ENCODE measurements at regions not wholly inside any gene's neighbourhood (a gene's known extent, or its start where the extent isn't known, plus 50 kb on each side); places are given as distances from the start of the nearest gene placed in this dataset.

DNA sequence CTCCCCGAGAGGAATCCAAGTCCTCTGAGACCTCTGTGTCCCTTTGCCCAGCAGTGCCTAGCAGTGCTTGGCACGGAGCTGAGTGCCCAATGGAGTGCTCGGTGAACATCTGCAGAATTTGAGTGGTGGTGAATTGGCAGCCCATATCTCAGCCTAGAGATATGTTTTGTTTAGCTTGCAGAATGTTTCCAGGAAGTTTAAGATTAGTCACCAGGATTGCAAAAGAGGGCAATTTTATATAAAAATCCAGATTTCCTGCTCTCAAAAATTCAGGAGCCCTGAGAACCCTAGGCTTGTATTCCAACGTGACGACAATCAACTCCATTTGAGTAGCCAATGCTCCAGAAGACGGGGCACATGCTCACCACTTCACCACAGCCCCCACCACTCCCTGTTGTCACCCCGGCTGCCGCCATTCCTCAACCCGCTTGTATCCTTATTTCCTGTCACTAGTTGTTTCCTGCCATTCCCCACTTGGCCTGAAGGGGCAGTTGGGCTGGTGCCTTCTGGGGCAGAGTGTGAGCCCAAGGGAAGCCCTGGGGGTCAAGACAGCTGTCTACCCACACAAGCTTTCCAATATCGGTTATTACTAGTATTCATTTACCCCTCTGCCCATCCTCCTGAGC is 116.9 kb downstream of the EFNB1 start:
- DNase-seq (ENCODE audit: low spot score), result no peak

DNA sequence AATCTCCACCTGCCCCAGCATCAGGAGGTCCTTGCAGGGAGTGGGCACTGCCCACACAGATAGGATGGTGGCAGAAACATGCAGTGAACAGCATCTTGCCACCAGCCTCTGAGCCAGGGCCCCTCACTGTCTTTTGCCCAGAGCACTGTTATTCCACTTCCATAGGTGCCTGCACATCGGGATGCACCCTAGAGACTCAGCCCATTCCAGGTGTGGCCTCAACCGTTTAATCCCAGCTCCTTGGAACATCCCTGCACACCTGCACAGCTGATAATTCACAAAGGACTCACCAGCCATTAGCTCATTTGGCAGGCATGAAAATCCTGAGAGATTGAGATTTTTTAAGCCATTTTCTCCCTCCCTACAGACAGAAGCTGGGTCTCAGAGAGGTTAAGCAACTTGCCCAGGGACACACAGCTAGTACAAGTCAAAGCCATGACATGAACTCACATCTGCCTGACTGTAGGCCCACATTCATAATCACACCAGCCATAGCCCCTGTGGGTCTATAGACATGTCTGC is 116.3 kb downstream of the EFNB1 start:
- DNase-seq (ENCODE audit: low spot score), result no peak

DNA sequence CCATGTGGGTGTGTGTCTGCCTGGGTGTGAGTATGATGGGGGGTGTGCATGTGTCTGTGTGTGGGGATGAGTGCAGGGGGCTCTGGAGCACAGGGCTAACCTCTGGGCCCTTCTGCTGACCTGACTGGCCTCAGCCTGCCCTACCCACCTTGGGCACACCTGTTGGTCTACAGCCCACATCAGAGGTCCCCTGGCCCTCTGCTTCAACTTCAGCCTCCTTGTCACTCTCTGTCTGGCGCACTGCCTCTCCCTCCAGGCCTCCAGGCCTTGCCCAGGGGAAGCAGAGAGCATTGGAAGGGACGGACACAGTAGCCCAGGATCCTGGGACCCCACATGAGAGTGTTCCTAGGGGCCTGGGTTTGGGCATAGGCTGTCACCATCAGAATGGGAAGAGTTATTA is 115.4 kb downstream of the EFNB1 start:
- no peak for DNase-seq (ENCODE audit: low spot score)

- DNase-seq (ENCODE audit: low spot score), result no peak
These were observed 114.0 kb downstream of the EFNB1 start for GRCh38 chrX:68942840-68943239.

- no peak for DNase-seq (ENCODE audit: low spot score)
These were observed 113.3 kb downstream of the EFNB1 start for GRCh38 chrX:68942104-68942503.

GRCh38 chrX:68941385-68941952 is 112.6 kb downstream of the EFNB1 start:
- DNase-seq (ENCODE audit: low spot score), result no peak

GRCh38 chrX:68940601-68941000 is 111.8 kb downstream of the EFNB1 start:
- DNase-seq (ENCODE audit: low spot score), result no peak

DNA sequence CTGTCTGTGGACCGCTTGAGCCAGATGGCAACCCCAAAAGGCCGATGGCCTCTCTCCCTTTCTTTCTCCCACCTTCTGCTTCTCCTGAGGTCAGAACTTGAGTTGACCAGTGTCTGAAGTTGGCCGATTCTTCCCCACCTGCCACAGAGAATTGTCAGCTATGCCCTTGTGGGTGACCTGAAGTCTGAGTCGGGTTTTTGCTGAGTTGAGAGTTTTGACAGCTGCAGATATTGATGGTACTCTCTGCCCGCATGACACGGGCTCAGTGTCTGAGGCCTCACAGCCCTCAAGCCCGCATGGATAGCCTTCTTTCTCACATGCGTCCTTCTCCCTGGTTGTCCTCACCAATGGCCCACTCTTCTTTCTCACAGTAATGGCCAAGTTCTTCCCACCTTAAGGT is 111.0 kb downstream of the EFNB1 start:
- no peak for DNase-seq (ENCODE audit: low spot score)

- no peak for DNase-seq (ENCODE audit: low spot score)
These were observed 109.6 kb downstream of the EFNB1 start for GRCh38 chrX:68938244-68939004.

- no peak for DNase-seq (ENCODE audit: low spot score)
These were observed 108.8 kb downstream of the EFNB1 start for GRCh38 chrX:68937581-68937980.

DNA sequence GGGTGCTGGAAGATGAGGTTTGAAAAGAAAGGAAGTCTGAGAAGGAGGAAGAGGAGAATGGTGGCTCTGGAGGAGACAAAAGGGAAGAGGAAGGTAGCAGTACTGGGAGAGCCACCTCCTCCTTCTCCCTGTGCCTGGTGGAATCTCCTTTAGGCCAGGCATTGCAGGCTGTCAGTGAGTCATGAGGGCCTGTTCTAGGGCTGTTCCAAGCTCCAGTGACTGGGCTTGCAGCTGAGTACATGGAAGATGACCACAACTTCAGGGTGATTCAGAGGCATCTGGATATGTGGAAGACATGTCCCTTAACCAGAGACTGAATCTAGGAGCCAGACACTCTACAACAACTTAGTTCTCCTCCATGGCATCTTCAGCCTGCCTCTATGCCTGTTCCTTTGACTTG is 107.8 kb downstream of the EFNB1 start:
- DNase-seq (ENCODE audit: low spot score), result no peak

DNA sequence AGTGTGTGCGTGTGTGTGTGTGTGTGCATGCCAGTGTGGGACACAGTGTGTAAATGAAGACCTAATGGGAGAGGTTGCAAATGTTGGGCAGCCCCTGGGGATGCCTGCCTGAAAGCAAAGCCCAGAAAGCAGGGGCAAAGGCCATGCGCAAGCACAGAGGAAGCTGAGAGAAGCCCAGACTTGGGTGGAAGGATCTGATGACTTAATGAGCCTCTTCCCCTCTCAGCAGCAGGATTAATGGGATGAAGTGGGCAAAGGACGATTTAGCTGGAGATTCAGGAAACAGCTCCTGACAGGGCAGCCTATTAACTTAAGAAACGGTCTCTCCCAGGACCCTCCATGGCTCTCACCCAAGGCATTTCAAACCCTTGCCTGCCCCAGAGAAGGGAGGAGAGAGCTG is 107.3 kb downstream of the EFNB1 start:
- no peak for DNase-seq (ENCODE audit: low spot score)

- no peak for DNase-seq (ENCODE audit: low spot score)
These were observed 106.5 kb downstream of the EFNB1 start for GRCh38 chrX:68935362-68935761.

GRCh38 chrX:68934922-68935321 is 106.1 kb downstream of the EFNB1 start:
- DNase-seq (ENCODE audit: low spot score), result no peak

DNA sequence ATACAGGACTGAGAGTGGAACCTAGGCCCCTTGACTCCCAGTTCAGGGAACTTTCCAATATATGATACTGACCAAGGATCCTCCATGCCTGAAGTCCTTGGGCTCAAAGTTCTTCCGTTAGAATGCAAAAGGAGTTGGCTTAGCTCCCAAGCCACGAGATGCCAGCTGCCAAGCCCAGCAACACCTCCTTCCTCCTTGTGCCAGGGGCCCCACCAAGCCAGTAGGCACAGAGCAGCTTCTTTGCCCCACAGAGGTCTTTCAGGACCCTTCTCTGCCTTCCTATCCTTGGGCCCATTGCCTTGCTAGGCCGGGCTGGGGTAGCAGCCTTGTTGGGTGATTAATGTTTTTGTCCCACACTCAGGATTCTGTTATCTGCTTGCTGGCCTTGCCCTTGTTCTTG is 105.6 kb downstream of the EFNB1 start:
- DNase-seq (ENCODE audit: low spot score), result no peak

GRCh38 chrX:68932611-68933010 is 103.8 kb downstream of the EFNB1 start:
- DNase-seq (ENCODE audit: low spot score), result no peak

DNA sequence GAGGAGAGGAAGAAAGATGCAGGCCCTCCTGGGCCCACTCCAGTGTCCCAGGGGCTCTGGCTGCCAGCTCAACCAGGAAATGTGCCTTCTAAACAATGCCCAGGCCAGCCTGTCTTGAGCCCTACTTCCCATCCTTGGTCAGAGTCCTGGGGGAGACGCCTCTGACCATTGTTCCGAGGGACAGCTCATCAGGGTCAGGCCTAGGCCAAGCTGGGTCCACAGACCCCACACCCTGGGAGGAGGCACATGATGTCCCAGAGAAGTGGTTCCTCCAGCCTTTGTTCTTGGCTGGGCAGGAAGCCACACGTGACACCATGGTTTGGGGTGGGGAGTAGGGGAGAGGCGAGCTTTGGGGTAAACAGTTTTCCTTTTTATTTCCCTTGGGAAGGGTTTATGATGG is 102.5 kb downstream of the EFNB1 start:
- DNase-seq (ENCODE audit: low spot score), result no peak

- DNase-seq (ENCODE audit: low spot score), result no peak
These were observed 101.9 kb downstream of the EFNB1 start for GRCh38 chrX:68930542-68931317.

DNA sequence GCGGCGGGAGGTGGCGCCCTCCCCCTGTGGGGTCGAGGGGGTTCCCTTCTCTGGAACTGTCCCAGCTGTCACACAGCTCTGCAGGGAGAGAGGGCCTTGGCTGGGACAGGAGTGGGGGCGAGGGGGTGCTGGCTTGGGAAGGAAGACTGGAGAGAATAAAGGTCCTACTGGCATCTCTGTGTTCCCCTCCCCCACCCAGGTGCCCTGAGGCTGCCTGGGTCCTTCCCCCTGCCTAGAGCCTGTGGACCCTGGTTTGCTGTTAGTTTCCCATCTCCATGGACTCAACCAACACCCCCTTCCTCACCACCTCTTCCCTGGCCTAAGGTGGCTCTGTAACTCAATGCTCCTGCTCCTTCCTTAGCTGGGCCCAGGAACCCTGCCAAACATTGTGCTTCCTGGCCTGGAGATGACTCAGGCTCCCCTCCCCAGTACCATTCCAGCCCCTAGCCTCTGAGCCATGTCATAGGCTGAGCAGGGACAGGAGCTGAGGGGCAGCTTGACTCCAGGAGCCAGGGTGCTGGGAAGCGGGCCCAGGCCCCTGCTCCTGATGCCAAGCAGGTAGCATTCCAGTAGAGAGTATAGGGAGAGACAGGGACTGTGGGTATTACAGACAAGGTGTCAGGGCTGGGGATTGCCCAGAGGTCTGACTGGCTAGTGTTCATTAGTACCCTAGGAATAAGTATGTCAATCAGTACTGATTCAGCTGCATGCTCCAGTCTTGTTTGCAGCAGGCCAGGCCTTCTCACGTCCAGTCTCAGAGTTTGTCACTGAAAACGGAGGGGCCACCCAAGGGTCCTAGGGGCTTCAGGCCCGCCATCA is 100.7 kb downstream of the EFNB1 start:
- DNase-seq (ENCODE audit: low spot score), result no peak

GRCh38 chrX:68928401-68928800 is 99.6 kb downstream of the EFNB1 start:
- DNase-seq (ENCODE audit: low spot score), result no peak

DNA sequence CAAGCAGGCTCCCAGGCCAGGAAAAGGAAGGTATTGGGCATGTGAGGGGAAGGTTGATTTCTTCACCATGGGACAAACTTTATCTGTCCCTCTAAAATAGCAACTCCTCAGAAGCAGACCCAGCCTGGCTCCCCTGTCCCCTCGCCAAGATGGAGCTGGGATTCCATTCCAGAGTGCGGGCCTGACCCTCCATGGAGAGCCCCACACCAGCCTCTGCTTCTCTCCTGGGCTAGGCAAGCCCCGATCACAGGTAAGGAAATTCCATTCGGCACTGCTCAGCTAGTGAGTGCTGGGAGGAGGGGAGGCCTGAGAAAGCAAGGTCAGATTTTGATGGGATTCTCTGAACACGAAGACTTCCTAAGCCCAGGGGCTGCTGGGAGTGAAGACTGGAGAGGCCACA is 98.4 kb downstream of the EFNB1 start:
- no peak for DNase-seq (ENCODE audit: low spot score)

DNA sequence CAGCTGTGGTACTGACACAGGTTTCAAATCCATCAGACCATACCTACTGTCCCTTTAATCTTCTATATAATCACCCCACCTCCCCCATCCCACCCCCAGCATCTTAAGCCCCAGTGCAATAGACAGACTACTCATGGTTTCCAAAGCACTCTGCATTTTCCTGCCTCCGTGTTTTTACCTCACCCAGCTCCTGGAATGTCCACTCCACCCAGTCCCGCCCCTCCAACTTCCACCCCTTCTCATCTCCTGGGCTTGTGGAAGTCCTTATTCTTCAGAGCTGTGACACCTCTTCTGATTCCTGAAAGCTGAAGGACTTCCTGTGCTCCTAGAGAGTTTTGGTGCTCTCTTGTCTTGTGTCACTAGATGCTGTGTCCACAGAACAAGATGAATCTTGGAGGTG is 94.3 kb downstream of the EFNB1 start:
- DNase-seq (ENCODE audit: low spot score), result no peak
